ENCODE measurements at regions not wholly inside any gene's neighbourhood (a gene's known extent, or its start where the extent isn't known, plus 50 kb on each side); places are given as distances from the start of the nearest gene placed in this dataset.

DNA sequence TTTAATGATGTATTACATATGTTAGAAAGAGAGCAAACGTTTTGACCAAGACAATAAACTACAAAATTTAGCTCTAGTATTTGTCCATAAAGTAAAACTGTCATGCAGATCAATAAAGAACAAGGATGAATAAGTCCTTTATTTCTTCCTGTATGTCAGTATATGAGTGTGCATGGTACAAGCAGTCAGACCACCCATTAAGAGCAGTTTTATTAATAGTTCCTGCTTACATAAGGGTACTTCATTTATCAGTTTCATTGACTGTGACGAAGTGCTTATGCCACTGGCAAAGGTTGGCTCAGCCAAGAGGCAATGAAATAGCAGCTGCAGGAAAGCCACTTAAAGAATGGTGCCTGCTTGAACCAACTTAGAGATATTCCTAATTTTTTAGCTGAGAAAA lies 913.0 kb upstream of the CNTN5 start:
- Histone ChIP-seq H3K9me3 (ENCODE audit: low read depth, low read length) (peaks cover 2% of the 10 kb centered on the region), H2AFZ (ENCODE audit: low read length) (no peak overlapping the region), H4K20me1 (ENCODE audit: insufficient read depth, low read length) (no peaks in the 10 kb centered on the region), H3K27ac (ENCODE audit: low read depth, low read length) (no peak overlapping the region), H3K36me3 (ENCODE audit: insufficient read depth, low read length) (no peaks in the 10 kb centered on the region), H3K4me2 (ENCODE audit: insufficient read depth, low read length) (no peak overlapping the region), H3K4me1 (ENCODE audit: insufficient read depth, low read length) (no peaks in the 10 kb centered on the region), H3K79me2 (ENCODE audit: insufficient read depth, low read length) (no peaks in the 10 kb centered on the region), H3K4me3 (ENCODE audit: insufficient read depth, low read length) (no peak overlapping the region), H3K27me3 (ENCODE audit: insufficient read depth, low read length) (no peaks in the 10 kb centered on the region)
- TF ChIP-seq, protein P1, sequence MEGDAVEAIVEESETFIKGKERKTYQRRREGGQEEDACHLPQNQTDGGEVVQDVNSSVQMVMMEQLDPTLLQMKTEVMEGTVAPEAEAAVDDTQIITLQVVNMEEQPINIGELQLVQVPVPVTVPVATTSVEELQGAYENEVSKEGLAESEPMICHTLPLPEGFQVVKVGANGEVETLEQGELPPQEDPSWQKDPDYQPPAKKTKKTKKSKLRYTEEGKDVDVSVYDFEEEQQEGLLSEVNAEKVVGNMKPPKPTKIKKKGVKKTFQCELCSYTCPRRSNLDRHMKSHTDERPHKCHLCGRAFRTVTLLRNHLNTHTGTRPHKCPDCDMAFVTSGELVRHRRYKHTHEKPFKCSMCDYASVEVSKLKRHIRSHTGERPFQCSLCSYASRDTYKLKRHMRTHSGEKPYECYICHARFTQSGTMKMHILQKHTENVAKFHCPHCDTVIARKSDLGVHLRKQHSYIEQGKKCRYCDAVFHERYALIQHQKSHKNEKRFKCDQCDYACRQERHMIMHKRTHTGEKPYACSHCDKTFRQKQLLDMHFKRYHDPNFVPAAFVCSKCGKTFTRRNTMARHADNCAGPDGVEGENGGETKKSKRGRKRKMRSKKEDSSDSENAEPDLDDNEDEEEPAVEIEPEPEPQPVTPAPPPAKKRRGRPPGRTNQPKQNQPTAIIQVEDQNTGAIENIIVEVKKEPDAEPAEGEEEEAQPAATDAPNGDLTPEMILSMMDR (IDR thresholded peaks at IDR 0.05; ENCODE audit: extremely low read depth, low read depth, low read length), result no peak
- no peak for DNase-seq (ENCODE audit: insufficient read length, low spot score, missing footprints)

DNA sequence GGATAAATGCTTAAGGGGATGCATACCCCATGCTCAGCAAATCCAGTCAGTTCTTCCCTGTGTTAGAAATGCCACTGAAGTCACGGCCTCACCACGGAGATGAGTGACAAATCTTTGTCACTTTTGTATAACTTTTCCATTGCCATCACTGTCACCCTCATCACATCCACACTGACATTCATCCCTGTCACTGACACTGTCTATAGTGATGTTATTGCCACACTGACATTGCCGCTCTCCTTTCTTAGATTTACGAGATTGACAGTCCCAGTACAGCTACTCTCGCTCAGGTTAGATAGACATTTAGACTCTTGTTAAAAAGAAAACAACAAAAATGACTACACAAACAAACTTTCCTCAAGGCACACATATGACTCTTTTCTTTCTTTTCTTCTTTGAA lies 910.7 kb upstream of the CNTN5 start:
- no peak overlapping the region for H2AFZ ChIP-seq (ENCODE audit: low read length)
- H3K27me3 ChIP-seq (ENCODE audit: insufficient read depth, low read length), result no peaks in the 10 kb centered on the region
- H3K36me3 ChIP-seq (ENCODE audit: insufficient read depth, low read length), result no peaks in the 10 kb centered on the region
- no peak overlapping the region for H3K27ac ChIP-seq (ENCODE audit: low read depth, low read length)
- H3K4me2 ChIP-seq (ENCODE audit: insufficient read depth, low read length), result no peak overlapping the region
- H3K79me2 ChIP-seq (ENCODE audit: insufficient read depth, low read length), result no peaks in the 10 kb centered on the region
- peaks cover 5% of the 10 kb centered on the region for H3K9me3 ChIP-seq (ENCODE audit: low read depth, low read length)
- TF ChIP-seq, protein P1 (IDR thresholded peaks at IDR 0.05; ENCODE audit: extremely low read depth, low read depth, low read length), result no peak
- H4K20me1 ChIP-seq (ENCODE audit: insufficient read depth, low read length), result no peaks in the 10 kb centered on the region
- H3K4me3 ChIP-seq (ENCODE audit: insufficient read depth, low read length), result no peak overlapping the region
- no peak for DNase-seq (ENCODE audit: insufficient read length, low spot score, missing footprints)
- H3K4me1 ChIP-seq (ENCODE audit: insufficient read depth, low read length), result no peaks in the 10 kb centered on the region

DNA sequence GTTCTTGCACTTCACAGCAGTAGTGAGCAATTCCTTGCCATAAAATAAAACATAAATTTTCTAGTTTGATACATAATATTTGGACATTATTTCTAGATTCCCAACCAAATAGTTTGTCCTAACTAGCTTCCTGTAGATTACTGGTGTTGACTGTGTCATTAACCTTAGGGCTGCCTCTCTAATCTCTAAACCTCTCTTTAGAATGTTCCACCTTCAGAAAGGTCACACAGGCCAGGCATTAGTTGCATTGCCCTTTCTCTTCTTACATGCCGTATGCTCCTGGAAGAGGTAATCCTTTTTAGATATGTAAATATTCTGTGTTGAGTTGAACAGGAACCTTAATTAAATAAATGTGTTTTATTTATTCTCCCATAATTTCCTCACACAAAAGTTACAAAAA lies 904.9 kb upstream of the CNTN5 start:
- Histone ChIP-seq H3K27ac (ENCODE audit: low read depth, low read length) (no peak overlapping the region), H3K9me3 (ENCODE audit: low read depth, low read length) (peaks cover 2% of the 10 kb centered on the region), H4K20me1 (ENCODE audit: insufficient read depth, low read length) (no peaks in the 10 kb centered on the region), H3K27me3 (ENCODE audit: insufficient read depth, low read length) (no peaks in the 10 kb centered on the region), H3K36me3 (ENCODE audit: insufficient read depth, low read length) (no peaks in the 10 kb centered on the region), H3K4me3 (ENCODE audit: insufficient read depth, low read length) (no peak overlapping the region), H3K4me1 (ENCODE audit: insufficient read depth, low read length) (no peaks in the 10 kb centered on the region), H3K4me2 (ENCODE audit: insufficient read depth, low read length) (no peak overlapping the region), H2AFZ (ENCODE audit: low read length) (no peak overlapping the region), H3K79me2 (ENCODE audit: insufficient read depth, low read length) (no peaks in the 10 kb centered on the region)
- TF ChIP-seq, protein P1 (IDR thresholded peaks at IDR 0.05; ENCODE audit: extremely low read depth, low read depth, low read length), result no peak
- DNase-seq (ENCODE audit: insufficient read length, low spot score, missing footprints), result no peak

- Histone ChIP-seq H3K9me3 (ENCODE audit: low read depth, low read length) (peaks cover 8% of the 10 kb centered on the region), H3K4me2 (ENCODE audit: insufficient read depth, low read length) (no peak overlapping the region), H3K79me2 (ENCODE audit: insufficient read depth, low read length) (no peaks in the 10 kb centered on the region), H3K4me3 (ENCODE audit: insufficient read depth, low read length) (no peak overlapping the region), H3K27ac (ENCODE audit: low read depth, low read length) (no peak overlapping the region), H4K20me1 (ENCODE audit: insufficient read depth, low read length) (no peaks in the 10 kb centered on the region), H3K27me3 (ENCODE audit: insufficient read depth, low read length) (no peaks in the 10 kb centered on the region), H3K36me3 (ENCODE audit: insufficient read depth, low read length) (no peaks in the 10 kb centered on the region), H3K4me1 (ENCODE audit: insufficient read depth, low read length) (no peaks in the 10 kb centered on the region), H2AFZ (ENCODE audit: low read length) (no peak overlapping the region)
- TF ChIP-seq, protein P1 (IDR thresholded peaks at IDR 0.05; ENCODE audit: extremely low read depth, low read depth, low read length), result no peak
- DNase-seq (ENCODE audit: insufficient read length, low spot score, missing footprints), result no peak
Observed at GRCh38 chr11:98130117-98130625, 890.6 kb upstream of the CNTN5 start.

Measured in osteoblast (primary cell).